ENCODE measurements at regions not wholly inside any gene's neighbourhood (a gene's known extent, or its start where the extent isn't known, plus 50 kb on each side); places are given as distances from the start of the nearest gene placed in this dataset.

DNA sequence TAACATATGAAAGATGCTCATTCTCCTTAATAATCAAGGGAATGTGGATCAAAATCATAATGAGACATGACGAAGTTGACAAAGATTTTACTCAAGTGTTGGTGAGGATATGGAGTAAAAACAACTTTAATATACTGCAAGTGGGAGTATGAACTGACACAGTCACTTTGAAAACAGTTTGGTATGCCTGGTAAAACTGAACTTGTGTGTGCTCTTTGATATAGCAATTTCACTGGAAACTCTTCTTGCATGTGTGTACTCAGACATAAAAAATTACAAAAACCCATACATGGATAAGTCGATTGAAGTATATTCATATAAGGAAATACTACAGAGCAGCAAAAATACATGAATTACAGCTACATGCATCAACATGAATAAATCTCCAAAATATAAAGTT lies 182.5 kb downstream of the NFKBIZ start:
- no peaks in the 10 kb centered on the region for H3K9me3 ChIP-seq (replicated peaks; ENCODE audit: control insufficient read depth, insufficient read depth, low read length)
- H3K9me1 ChIP-seq (replicated peaks; ENCODE audit: control insufficient read depth, extremely low read depth, insufficient read depth, low read length) = no peaks in the 10 kb centered on the region
- no peaks in the 10 kb centered on the region for H3K27me3 ChIP-seq (ENCODE audit: control insufficient read depth in 2 of 2, insufficient read depth in 2 of 2, low read length in 2 of 2)
- no peaks in the 10 kb centered on the region for H3K79me2 ChIP-seq (ENCODE audit: control insufficient read depth, insufficient read depth, low read length)
- H3K9ac ChIP-seq (replicated peaks; ENCODE audit: extremely low read depth, insufficient read depth, low read length) = no peak overlapping the region
- intact Hi-C loops (cut with micrococcal nuclease) = no loop called here
- no peak overlapping the region for H3K27ac ChIP-seq (ENCODE audit: insufficient read depth, low read depth, low read length)
- TF ChIP-seq POLR2A (IDR thresholded peaks at IDR 0.05; ENCODE audit: low read depth, low read length) (no peak), JUN (IDR thresholded peaks at IDR 0.05; ENCODE audit: borderline replicate concordance, insufficient read depth, insufficient read length, low read depth) (no peak), FOS (IDR thresholded peaks at IDR 0.05; ENCODE audit: borderline replicate concordance, insufficient read depth, low read length) (no peak), MYC (IDR thresholded peaks at IDR 0.05; ENCODE audit: low read depth, low read length) (no peak), GATA2 (IDR thresholded peaks at IDR 0.05; ENCODE audit: insufficient read depth, insufficient read length, low read depth, low read length) (no peak), EZH2 (IDR thresholded peaks at IDR 0.05; ENCODE audit: borderline replicate concordance, low read depth, low read length, severe bottlenecking) (no peak), POLR2AphosphoS5 (IDR thresholded peaks at IDR 0.05; ENCODE audit: insufficient read depth, low read depth, low read length) (no peak)
- TF ChIP-seq, protein P1, sequence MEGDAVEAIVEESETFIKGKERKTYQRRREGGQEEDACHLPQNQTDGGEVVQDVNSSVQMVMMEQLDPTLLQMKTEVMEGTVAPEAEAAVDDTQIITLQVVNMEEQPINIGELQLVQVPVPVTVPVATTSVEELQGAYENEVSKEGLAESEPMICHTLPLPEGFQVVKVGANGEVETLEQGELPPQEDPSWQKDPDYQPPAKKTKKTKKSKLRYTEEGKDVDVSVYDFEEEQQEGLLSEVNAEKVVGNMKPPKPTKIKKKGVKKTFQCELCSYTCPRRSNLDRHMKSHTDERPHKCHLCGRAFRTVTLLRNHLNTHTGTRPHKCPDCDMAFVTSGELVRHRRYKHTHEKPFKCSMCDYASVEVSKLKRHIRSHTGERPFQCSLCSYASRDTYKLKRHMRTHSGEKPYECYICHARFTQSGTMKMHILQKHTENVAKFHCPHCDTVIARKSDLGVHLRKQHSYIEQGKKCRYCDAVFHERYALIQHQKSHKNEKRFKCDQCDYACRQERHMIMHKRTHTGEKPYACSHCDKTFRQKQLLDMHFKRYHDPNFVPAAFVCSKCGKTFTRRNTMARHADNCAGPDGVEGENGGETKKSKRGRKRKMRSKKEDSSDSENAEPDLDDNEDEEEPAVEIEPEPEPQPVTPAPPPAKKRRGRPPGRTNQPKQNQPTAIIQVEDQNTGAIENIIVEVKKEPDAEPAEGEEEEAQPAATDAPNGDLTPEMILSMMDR (IDR thresholded peaks at IDR 0.05; ENCODE audit: extremely low read depth in 1 of 2, insufficient read depth in 1 of 2, low read depth in 1 of 2, low read length in 2 of 2) = no peak
- TF ChIP-seq, protein P2, sequence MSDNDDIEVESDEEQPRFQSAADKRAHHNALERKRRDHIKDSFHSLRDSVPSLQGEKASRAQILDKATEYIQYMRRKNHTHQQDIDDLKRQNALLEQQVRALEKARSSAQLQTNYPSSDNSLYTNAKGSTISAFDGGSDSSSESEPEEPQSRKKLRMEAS (IDR thresholded peaks at IDR 0.05; ENCODE audit: insufficient read depth, insufficient read length) = no peak
- no peak overlapping the region for H3K4me3 ChIP-seq (replicated peaks in 1 of 3; ENCODE audit: insufficient read depth in 1 of 3, low read depth in 1 of 3, low read length in 3 of 3)
- no peaks in the 10 kb centered on the region for H3K4me1 ChIP-seq (ENCODE audit: control insufficient read depth, extremely low read depth, insufficient read depth, low read length)
- ChIA-PET CTCF (no interaction called here), POLR2A (no interaction called here)
- DNase-seq (ENCODE audit: low read depth, low spot score) (no peak), FAIRE-seq (no peak)
- no peaks in the 10 kb centered on the region for H3K36me3 ChIP-seq (ENCODE audit: control insufficient read depth in 2 of 2, extremely low read depth in 1 of 2, insufficient read depth in 2 of 2, low read length in 2 of 2)
- no peak overlapping the region for H2AFZ ChIP-seq (ENCODE audit: low read depth, low read length)
- H3K4me2 ChIP-seq (ENCODE audit: insufficient read depth, low read length) = no peak overlapping the region
- H4K20me1 ChIP-seq (replicated peaks; ENCODE audit: control insufficient read depth, extremely low read depth, insufficient read depth, low read length) = no peaks in the 10 kb centered on the region
- no TSS peak for BruUV-seq (replicated peaks)
- dilution Hi-C loops (cut with MboI; ENCODE audit: extremely low pct_ligation_motif_present, low sequenced_read_pairs) = no loop called here
